SH-SY5Y (cell line): ENCODE measurements at regions not wholly inside any gene's neighbourhood (a gene's known extent, or its start where the extent isn't known, plus 50 kb on each side); places are given as distances from the start of the nearest gene placed in this dataset.

Source experiments
- GATA2 ChIP-seq: IDR thresholded peaks from 2 replicates; pipeline ENCODE4 v1.6.1; 2011; ENCODE audit warnings: mild to moderate bottlenecking, low read depth, low read length
- GATA3 ChIP-seq: IDR thresholded peaks from 2 replicates; pipeline ENCODE4 v1.6.1; 2011; ENCODE audit warnings: low read depth, mild to moderate bottlenecking, low read length, moderate library complexity

GRCh38 chr16:88196471-88197400 is 186.0 kb upstream of the ZNF469 start:
- TF ChIP-seq GATA2, result no peak
- no peak for TF ChIP-seq GATA3
